K562 (cell line): ENCODE measurements at regions not wholly inside any gene's neighbourhood (a gene's known extent, or its start where the extent isn't known, plus 50 kb on each side); places are given as distances from the start of the nearest gene placed in this dataset.

Experiments used
- ATAC-seq: fragments of 200-7000 bp; cut with Tn5 transposase; 3 replicates; pipeline ENCODE4 v1.9.1; 2020; ENCODE audit warnings: moderate library complexity
- BruUV-seq: library from RNA; stranded (reverse); fragments of 400-500 nt; replicated peaks from 2 replicates; lab custom pipeline; 2021; lab: Mats Ljungman, UMichigan
- CTCF ChIA-PET: fragments of 300-600 bp; formaldehyde crosslinking; extraction: SDS; loops from one replicate; lab custom pipeline; 2021; ENCODE audit warnings: low intra/inter-chr PET ratio; lab: Yijun Ruan, JAX
- POLR2A ChIA-PET: fragments of 300-600, 350-650 bp; sonication (Branson Sonifier 250); formaldehyde crosslinking; extraction: SDS; loops from one replicate; lab custom pipeline; 2021; ENCODE audit warnings: antibody characterized with exemption, inconsistent platforms; lab: Yijun Ruan, JAX
- DNase-seq, 4 experiments: peaks; one replicate each; pipeline versions ENCODE4 v3.0.0 to v3.0.0-alpha.2; 2011 to 2018; ENCODE audit warnings: low spot score in 3 of 4, mixed read lengths in 3 of 4; ENCODE audit errors: extremely low read depth in 1 of 4
- FAIRE-seq: peaks from 2 replicates; lab custom pipeline; 2011; peaks lifted over from hg19 to GRCh38; lab: Jason Lieb, UNC
- H2AFZ ChIP-seq: 2 replicates; pipeline ENCODE4 v1.6.0; 2011; ENCODE audit warnings: low read depth, low read length, control low read depth, inconsistent platforms
- H3K27ac ChIP-seq: fragments of 200-600 bp; 3 replicates; pipeline ENCODE4 v1.8.0; 2011; ENCODE audit warnings: low read depth, mild to moderate bottlenecking, control low read depth, inconsistent platforms, low read length, moderate library complexity, mixed read lengths; ENCODE audit errors: extremely low read depth
- H3K27me3 ChIP-seq, 2 experiments: fragments of 300-600 bp in 1 of 2; 2 replicates in 1 of 2; 3 replicates in 1 of 2; pipeline versions ENCODE4 v1.6.0 to v1.8.0; 2011; ENCODE audit warnings: inconsistent platforms in 2 of 2, low read length in 2 of 2, mild to moderate bottlenecking in 1 of 2, mixed read lengths in 1 of 2, moderate library complexity in 1 of 2; ENCODE audit not compliant: control insufficient read depth in 2 of 2, insufficient read depth in 2 of 2
- H3K36me3 ChIP-seq: fragments of 300-600 bp; 3 replicates; pipeline ENCODE4 v1.8.0; 2011; ENCODE audit warnings: mild to moderate bottlenecking, low read length, inconsistent platforms; ENCODE audit not compliant: control insufficient read depth, insufficient read depth
- H3K4me1 ChIP-seq, 2 experiments: fragments of 200-600 bp in 1 of 2; replicated peaks in 1 of 2; 2 replicates in 1 of 2; 3 replicates in 1 of 2; pipeline versions ENCODE4 v1.5.1 to v1.8.0; 2011; ENCODE audit warnings: inconsistent platforms in 2 of 2, low read length in 2 of 2, mild to moderate bottlenecking in 1 of 2, mixed read lengths in 1 of 2, moderate library complexity in 1 of 2; ENCODE audit not compliant: control insufficient read depth in 2 of 2, insufficient read depth in 2 of 2
- H3K4me2 ChIP-seq: 2 replicates; pipeline ENCODE4 v1.6.1; 2011; ENCODE audit warnings: low read length, control low read depth, inconsistent platforms, mixed read lengths; ENCODE audit not compliant: insufficient read depth
- H3K4me3 ChIP-seq: fragments of 200-600 bp; sonication (generic), shearing (Covaris generic); 2 replicates; pipeline ENCODE4 v1.5.1; 2016; ENCODE audit warnings: control low read depth, inconsistent platforms
- H3K79me2 ChIP-seq: fragments of 200-600 bp; 3 replicates; pipeline ENCODE4 v1.8.0; 2011; ENCODE audit warnings: low read length, inconsistent platforms; ENCODE audit not compliant: control insufficient read depth, insufficient read depth
- H3K9ac ChIP-seq, 2 experiments: 2 replicates each; pipeline versions ENCODE4 v1.6.0 to v1.6.1; 2011; ENCODE audit warnings: low read depth in 2 of 2, low read length in 2 of 2, control low read depth in 1 of 2, inconsistent platforms in 1 of 2, mild to moderate bottlenecking in 1 of 2, mixed read lengths in 1 of 2; ENCODE audit not compliant: insufficient read depth in 1 of 2
- H3K9me1 ChIP-seq: one replicate; pipeline ENCODE4 v1.6.0; 2011; ENCODE audit warnings: inconsistent platforms, mild to moderate bottlenecking, low read length, moderate library complexity; ENCODE audit not compliant: control insufficient read depth, insufficient read depth
- H3K9me3 ChIP-seq: replicated peaks from 2 replicates; pipeline ENCODE4 v1.5.1; 2011; ENCODE audit warnings: low read depth, low read length, inconsistent platforms; ENCODE audit not compliant: control insufficient read depth, insufficient read depth
- H4K20me1 ChIP-seq: replicated peaks from 2 replicates; pipeline ENCODE4 v1.6.1; 2011; ENCODE audit warnings: low read length, inconsistent platforms, mixed read lengths; ENCODE audit not compliant: control insufficient read depth, insufficient read depth
- CBX5 ChIP-seq: IDR thresholded peaks from 2 replicates; pipeline ENCODE4 v1.6.1; 2014; ENCODE audit warnings: low read depth, borderline replicate concordance
- FOSL1 ChIP-seq: fragments of 200-800 bp; sonication (Bioruptor generic); conservative IDR thresholded peaks from 2 replicates; pipeline ENCODE4 v1.6.1; 2016; ENCODE audit warnings: missing genetic modification characterization, missing compliant biosample characterization
- HCFC1 ChIP-seq: IDR thresholded peaks from 2 replicates; pipeline ENCODE4 v1.6.1; 2012; ENCODE audit warnings: low read depth, low read length, improper control_type of control experiment
- KLF6 ChIP-seq: fragments of 250-450 bp; sonication (Bioruptor Pico); IDR thresholded peaks from 2 replicates; pipeline ENCODE4 v1.4.0; 2020; ENCODE audit warnings: mild to moderate bottlenecking, moderate library complexity, borderline replicate concordance
- NELFE ChIP-seq: IDR thresholded peaks from 2 replicates; pipeline ENCODE4 v1.6.1; 2011; ENCODE audit warnings: mild to moderate bottlenecking; ENCODE audit not compliant: insufficient read depth, insufficient read length
- NEUROD1 ChIP-seq: fragments of 150-350 bp; IDR thresholded peaks from 2 replicates; pipeline ENCODE4 v1.6.1; 2014; ENCODE audit warnings: borderline replicate concordance, low read length, low read depth; ENCODE audit not compliant: partially characterized antibody
- POLR3A ChIP-seq: IDR thresholded peaks from 2 replicates; pipeline ENCODE4 v1.6.1; 2011; ENCODE audit warnings: borderline replicate concordance, mild to moderate bottlenecking, moderate library complexity; ENCODE audit not compliant: insufficient read length, insufficient read depth; ENCODE audit errors: extremely low read depth
- RBM17 ChIP-seq: fragments of 200-400 bp; formaldehyde crosslinking; IDR thresholded peaks from 2 replicates; pipeline ENCODE4 v1.6.1; 2017; ENCODE audit warnings: low read depth, mild to moderate bottlenecking, low read length, borderline replicate concordance
- RBM25 ChIP-seq: fragments of 200-400 bp; formaldehyde crosslinking; IDR thresholded peaks from 2 replicates; pipeline ENCODE4 v1.6.1; 2018; ENCODE audit warnings: low read length, low read depth, moderate library complexity; ENCODE audit not compliant: severe bottlenecking
- SLC30A9 ChIP-seq: fragments of 250-450 bp; sonication (Bioruptor Pico); IDR thresholded peaks from 2 replicates; pipeline ENCODE4 v1.8.0; 2022; ENCODE audit warnings: mild to moderate bottlenecking, moderate library complexity
- STAT5B ChIP-seq: fragments of 250-450 bp; sonication (Bioruptor Pico); IDR thresholded peaks from 2 replicates; pipeline ENCODE4 v1.8.0; 2021; ENCODE audit warnings: mild to moderate bottlenecking, inconsistent platforms
- ZBTB33 ChIP-seq: sonication (generic); formaldehyde crosslinking; IDR thresholded peaks from 2 replicates; pipeline ENCODE4 v1.8.1; 2023; ENCODE audit warnings: mild to moderate bottlenecking, missing genetic modification reagents
- ZBTB9 ChIP-seq: fragments of 450-650 bp; formaldehyde crosslinking; IDR thresholded peaks from 2 replicates; pipeline ENCODE4 v1.4.0; 2020; ENCODE audit warnings: mild to moderate bottlenecking, moderate library complexity
- ZNF143 ChIP-seq: sonication (generic); formaldehyde crosslinking; IDR thresholded peaks from 2 replicates; pipeline ENCODE4 v1.9.0; 2022; ENCODE audit warnings: mild to moderate bottlenecking, missing genetic modification reagents
- ZNF41 ChIP-seq: fragments of 250-450 bp; sonication (Bioruptor Pico); conservative IDR thresholded peaks from 2 replicates; pipeline ENCODE4 v1.4.0; 2020; ENCODE audit warnings: mild to moderate bottlenecking
- ZNF717 ChIP-seq: fragments of 250-450 bp; sonication (Bioruptor Pico); IDR thresholded peaks from 2 replicates; pipeline ENCODE4 v1.5.0; 2021
- ZNF77 ChIP-seq: fragments of 250-450 bp; sonication (Bioruptor Pico); IDR thresholded peaks from 2 replicates; pipeline ENCODE4 v1.5.0; 2020
- in situ Hi-C: fragments of 300-500 bp; cut with MboI; formaldehyde crosslinking; loops from 4 replicates; pipeline ENCODE4 v1.15.0; 2018; ENCODE audit warnings: inconsistent platforms, mixed read lengths
- intact Hi-C: fragments of 100-400 bp; cut with micrococcal nuclease; formaldehyde crosslinking; loops from 2 replicates; pipeline ENCODE4 v1.14.2; 2022
- TF ChIP-seq, protein P1 (sequence below): IDR thresholded peaks from 2 replicates; pipeline ENCODE4 v1.6.1; 2016; ENCODE audit warnings: missing genetic modification characterization, missing compliant biosample characterization

- POLR2A ChIA-PET, result no interaction called here
Measured at GRCh38 chr3:153970047-153970446, 151.1 kb upstream of the ARHGEF26 start.

More at GRCh38 chr3:153970047-153970446, 151.1 kb upstream of the ARHGEF26 start:
- intact Hi-C loops (loop anchor here (5.0 kb wide), 1 partner anchor 943 kb away; no protein-coding TSS in a partner anchor), in situ Hi-C loops (no loop called here)
- H3K79me2 ChIP-seq, result no peaks in the 10 kb centered on the region
- H3K9ac ChIP-seq, result no peak overlapping the region
- no peaks in the 10 kb centered on the region for H3K27me3 ChIP-seq
- no peak overlapping the region for H3K4me2 ChIP-seq
- FAIRE-seq, result no peak
- no peaks in the 10 kb centered on the region for H3K9me3 ChIP-seq
- TF ChIP-seq, protein P1, sequence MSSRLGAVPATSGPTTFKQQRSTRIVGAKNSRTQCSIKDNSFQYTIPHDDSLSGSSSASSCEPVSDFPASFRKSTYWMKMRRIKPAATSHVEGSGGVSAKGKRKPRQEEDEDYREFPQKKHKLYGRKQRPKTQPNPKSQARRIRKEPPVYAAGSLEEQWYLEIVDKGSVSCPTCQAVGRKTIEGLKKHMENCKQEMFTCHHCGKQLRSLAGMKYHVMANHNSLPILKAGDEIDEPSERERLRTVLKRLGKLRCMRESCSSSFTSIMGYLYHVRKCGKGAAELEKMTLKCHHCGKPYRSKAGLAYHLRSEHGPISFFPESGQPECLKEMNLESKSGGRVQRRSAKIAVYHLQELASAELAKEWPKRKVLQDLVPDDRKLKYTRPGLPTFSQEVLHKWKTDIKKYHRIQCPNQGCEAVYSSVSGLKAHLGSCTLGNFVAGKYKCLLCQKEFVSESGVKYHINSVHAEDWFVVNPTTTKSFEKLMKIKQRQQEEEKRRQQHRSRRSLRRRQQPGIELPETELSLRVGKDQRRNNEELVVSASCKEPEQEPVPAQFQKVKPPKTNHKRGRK (tag), result no peak
- TF ChIP-seq HCFC1 (no peak), RBM25 (no peak), KLF6 (CRISPR knock-in tag) (no peak), RBM17 (no peak), FOSL1 (no peak), ZNF41 (CRISPR knock-in tag) (no peak), NEUROD1 (no peak), NELFE (no peak), ZBTB33 (CRISPR knock-in tag) (no peak), ZBTB9 (CRISPR knock-in tag) (no peak), ZNF143 (CRISPR knock-in tag) (no peak), ZNF717 (CRISPR knock-in tag) (no peak), ZNF77 (CRISPR knock-in tag) (no peak), CBX5 (no peak), STAT5B (CRISPR knock-in tag) (no peak), SLC30A9 (CRISPR knock-in tag) (no peak), POLR3A (no peak)
- TF ChIP-seq, all 486 proteins: peak for 0
- Histone ChIP-seq H4K20me1 (no peaks in the 10 kb centered on the region), H2AFZ (no peak overlapping the region), H3K27ac (no peak overlapping the region), H3K36me3 (no peaks in the 10 kb centered on the region), H3K4me3 (no peak overlapping the region), H3K9me1 (no peaks in the 10 kb centered on the region), H3K4me1 (no peaks in the 10 kb centered on the region)
- no peak for DNase-seq
- CTCF ChIA-PET, result no interaction called here
- BruUV-seq, result no TSS peak
- ATAC-seq, result no peak
